ENCODE measurements at regions not wholly inside any gene's neighbourhood (a gene's known extent, or its start where the extent isn't known, plus 50 kb on each side); places are given as distances from the start of the nearest gene placed in this dataset.

DNA sequence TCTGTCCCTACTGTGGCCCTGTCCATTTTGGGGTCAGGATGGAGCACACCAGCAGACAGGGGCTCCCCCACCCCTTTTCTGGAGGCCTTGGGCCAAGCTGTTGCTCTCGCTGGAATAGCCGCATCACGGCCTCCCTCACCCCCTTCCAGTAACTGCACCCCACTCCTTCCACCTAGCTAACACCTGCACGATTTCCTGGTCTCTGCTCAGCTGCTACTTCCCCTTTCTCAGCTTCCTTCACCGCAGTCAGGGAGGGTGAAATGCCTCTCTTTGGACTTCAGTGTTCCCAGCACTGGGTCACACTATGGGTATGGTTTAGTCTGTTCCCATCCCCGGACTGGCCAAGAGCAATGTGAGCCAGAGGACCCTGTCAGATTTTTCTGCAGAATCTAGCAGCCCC lies 400.2 kb downstream of the MCTP2 start:
- TF ChIP-seq BACH2 (CRISPR knock-in tag; IDR thresholded peaks at IDR 0.05; ENCODE audit: borderline replicate concordance) (no peak), ARNTL (CRISPR knock-in tag; IDR thresholded peaks at IDR 0.05; ENCODE audit: borderline replicate concordance, low read depth) (no peak), ESRRG (CRISPR knock-in tag; IDR thresholded peaks at IDR 0.05) (no peak), SNAI2 (CRISPR knock-in tag; IDR thresholded peaks at IDR 0.05) (no peak), TCF4 (CRISPR knock-in tag; IDR thresholded peaks at IDR 0.05; ENCODE audit: borderline replicate concordance) (no peak), CSDC2 (CRISPR knock-in tag; IDR thresholded peaks at IDR 0.05) (no peak), ZNF565 (CRISPR knock-in tag; conservative IDR thresholded peaks at IDR 0.05; ENCODE audit: low read depth) (no peak), TOX (CRISPR knock-in tag; IDR thresholded peaks at IDR 0.05; ENCODE audit: borderline replicate concordance) (no peak), ZC3H10 (CRISPR knock-in tag; IDR thresholded peaks at IDR 0.05) (no peak), OSR1 (CRISPR knock-in tag; IDR thresholded peaks at IDR 0.05) (no peak)
- TF ChIP-seq, protein P1, sequence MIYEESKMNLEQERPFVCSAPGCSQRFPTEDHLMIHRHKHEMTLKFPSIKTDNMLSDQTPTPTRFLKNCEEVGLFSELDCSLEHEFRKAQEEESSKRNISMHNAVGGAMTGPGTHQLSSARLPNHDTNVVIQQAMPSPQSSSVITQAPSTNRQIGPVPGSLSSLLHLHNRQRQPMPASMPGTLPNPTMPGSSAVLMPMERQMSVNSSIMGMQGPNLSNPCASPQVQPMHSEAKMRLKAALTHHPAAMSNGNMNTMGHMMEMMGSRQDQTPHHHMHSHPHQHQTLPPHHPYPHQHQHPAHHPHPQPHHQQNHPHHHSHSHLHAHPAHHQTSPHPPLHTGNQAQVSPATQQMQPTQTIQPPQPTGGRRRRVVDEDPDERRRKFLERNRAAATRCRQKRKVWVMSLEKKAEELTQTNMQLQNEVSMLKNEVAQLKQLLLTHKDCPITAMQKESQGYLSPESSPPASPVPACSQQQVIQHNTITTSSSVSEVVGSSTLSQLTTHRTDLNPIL (CRISPR knock-in tag; IDR thresholded peaks at IDR 0.05; ENCODE audit: low read depth), result no peak
- TF ChIP-seq, protein P2, sequence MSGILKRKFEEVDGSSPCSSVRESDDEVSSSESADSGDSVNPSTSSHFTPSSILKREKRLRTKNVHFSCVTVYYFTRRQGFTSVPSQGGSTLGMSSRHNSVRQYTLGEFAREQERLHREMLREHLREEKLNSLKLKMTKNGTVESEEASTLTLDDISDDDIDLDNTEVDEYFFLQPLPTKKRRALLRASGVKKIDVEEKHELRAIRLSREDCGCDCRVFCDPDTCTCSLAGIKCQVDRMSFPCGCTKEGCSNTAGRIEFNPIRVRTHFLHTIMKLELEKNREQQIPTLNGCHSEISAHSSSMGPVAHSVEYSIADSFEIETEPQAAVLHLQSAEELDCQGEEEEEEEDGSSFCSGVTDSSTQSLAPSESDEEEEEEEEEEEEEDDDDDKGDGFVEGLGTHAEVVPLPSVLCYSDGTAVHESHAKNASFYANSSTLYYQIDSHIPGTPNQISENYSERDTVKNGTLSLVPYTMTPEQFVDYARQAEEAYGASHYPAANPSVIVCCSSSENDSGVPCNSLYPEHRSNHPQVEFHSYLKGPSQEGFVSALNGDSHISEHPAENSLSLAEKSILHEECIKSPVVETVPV (CRISPR knock-in tag; IDR thresholded peaks at IDR 0.05), result no peak
- TF ChIP-seq, protein P3, sequence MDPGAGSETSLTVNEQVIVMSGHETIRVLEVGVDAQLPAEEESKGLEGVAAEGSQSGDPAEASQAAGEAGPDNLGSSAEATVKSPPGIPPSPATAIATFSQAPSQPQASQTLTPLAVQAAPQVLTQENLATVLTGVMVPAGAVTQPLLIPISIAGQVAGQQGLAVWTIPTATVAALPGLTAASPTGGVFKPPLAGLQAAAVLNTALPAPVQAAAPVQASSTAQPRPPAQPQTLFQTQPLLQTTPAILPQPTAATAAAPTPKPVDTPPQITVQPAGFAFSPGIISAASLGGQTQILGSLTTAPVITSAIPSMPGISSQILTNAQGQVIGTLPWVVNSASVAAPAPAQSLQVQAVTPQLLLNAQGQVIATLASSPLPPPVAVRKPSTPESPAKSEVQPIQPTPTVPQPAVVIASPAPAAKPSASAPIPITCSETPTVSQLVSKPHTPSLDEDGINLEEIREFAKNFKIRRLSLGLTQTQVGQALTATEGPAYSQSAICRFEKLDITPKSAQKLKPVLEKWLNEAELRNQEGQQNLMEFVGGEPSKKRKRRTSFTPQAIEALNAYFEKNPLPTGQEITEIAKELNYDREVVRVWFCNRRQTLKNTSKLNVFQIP (CRISPR knock-in tag; IDR thresholded peaks at IDR 0.05; ENCODE audit: borderline replicate concordance, low read depth), result no peak
- TF ChIP-seq, protein P4, sequence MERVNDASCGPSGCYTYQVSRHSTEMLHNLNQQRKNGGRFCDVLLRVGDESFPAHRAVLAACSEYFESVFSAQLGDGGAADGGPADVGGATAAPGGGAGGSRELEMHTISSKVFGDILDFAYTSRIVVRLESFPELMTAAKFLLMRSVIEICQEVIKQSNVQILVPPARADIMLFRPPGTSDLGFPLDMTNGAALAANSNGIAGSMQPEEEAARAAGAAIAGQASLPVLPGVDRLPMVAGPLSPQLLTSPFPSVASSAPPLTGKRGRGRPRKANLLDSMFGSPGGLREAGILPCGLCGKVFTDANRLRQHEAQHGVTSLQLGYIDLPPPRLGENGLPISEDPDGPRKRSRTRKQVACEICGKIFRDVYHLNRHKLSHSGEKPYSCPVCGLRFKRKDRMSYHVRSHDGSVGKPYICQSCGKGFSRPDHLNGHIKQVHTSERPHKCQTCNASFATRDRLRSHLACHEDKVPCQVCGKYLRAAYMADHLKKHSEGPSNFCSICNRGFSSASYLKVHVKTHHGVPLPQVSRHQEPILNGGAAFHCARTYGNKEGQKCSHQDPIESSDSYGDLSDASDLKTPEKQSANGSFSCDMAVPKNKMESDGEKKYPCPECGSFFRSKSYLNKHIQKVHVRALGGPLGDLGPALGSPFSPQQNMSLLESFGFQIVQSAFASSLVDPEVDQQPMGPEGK (CRISPR knock-in tag; IDR thresholded peaks at IDR 0.05; ENCODE audit: borderline replicate concordance), result no peak
- no peak for ATAC-seq

DNA sequence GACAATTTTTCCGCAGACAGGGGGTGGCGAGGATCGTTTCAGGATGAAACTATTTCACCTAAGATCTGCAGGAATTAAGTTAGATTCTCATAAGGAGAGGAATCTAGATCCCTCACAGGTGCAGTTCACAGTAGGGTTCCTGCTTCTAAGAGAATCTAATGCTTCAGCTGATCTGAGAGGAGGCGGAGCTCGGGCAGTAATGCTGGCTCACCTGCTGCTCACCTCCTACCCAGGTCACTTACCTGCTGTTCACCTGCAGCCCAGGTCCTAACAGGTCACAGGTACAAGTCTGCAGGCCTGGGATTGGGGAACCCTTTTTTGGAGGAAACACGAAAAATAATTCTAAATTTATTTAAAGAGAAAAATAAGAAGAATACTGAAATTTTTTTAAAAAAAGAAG lies 406.8 kb downstream of the MCTP2 start:
- TF ChIP-seq TOX (CRISPR knock-in tag; IDR thresholded peaks at IDR 0.05; ENCODE audit: borderline replicate concordance) (no peak), ISL1 (CRISPR knock-in tag; IDR thresholded peaks at IDR 0.05) (no peak), ESRRG (CRISPR knock-in tag; IDR thresholded peaks at IDR 0.05) (no peak), ARNTL (CRISPR knock-in tag; IDR thresholded peaks at IDR 0.05; ENCODE audit: borderline replicate concordance, low read depth) (no peak), ZNF8 (CRISPR knock-in tag; IDR thresholded peaks at IDR 0.05) (no peak), RARB (CRISPR knock-in tag; IDR thresholded peaks at IDR 0.05) (no peak), ZFP3 (CRISPR knock-in tag; IDR thresholded peaks at IDR 0.05) (no peak), CSDC2 (CRISPR knock-in tag; IDR thresholded peaks at IDR 0.05) (no peak), BACH2 (CRISPR knock-in tag; IDR thresholded peaks at IDR 0.05; ENCODE audit: borderline replicate concordance) (no peak), ZNF70 (CRISPR knock-in tag; IDR thresholded peaks at IDR 0.05) (no peak), OSR1 (CRISPR knock-in tag; IDR thresholded peaks at IDR 0.05) (no peak), SNAI2 (CRISPR knock-in tag; IDR thresholded peaks at IDR 0.05) (no peak), ZNF565 (CRISPR knock-in tag; conservative IDR thresholded peaks at IDR 0.05; ENCODE audit: low read depth) (no peak)
- TF ChIP-seq, protein P3 (CRISPR knock-in tag; IDR thresholded peaks at IDR 0.05; ENCODE audit: borderline replicate concordance, low read depth), result no peak
- TF ChIP-seq, protein P4 (CRISPR knock-in tag; IDR thresholded peaks at IDR 0.05; ENCODE audit: borderline replicate concordance), result no peak
- ATAC-seq, result no peak

DNA sequence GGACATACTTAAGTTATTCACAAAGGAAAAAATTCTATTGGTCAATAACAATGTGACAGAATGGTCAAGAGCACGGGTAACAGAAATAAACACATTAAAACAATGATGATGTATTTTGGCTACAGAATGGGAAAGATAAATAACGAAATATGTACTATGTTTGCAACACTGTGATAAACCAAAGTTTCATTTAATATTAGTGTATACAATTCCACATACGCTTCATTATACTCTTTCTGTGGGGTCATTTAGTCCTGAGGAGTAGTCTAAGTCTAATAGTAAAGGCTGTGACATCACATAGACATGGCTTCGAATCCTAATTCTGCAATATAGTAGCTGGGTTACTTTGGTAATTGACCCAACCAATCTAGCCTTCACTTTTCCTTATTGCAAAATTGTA lies 408.3 kb downstream of the MCTP2 start:
- no peak for ATAC-seq
- no peak for TF ChIP-seq ZNF565 (CRISPR knock-in tag; conservative IDR thresholded peaks at IDR 0.05; ENCODE audit: low read depth)
- no peak for TF ChIP-seq CSDC2 (CRISPR knock-in tag; IDR thresholded peaks at IDR 0.05)
- TF ChIP-seq, protein P1 (CRISPR knock-in tag; IDR thresholded peaks at IDR 0.05; ENCODE audit: low read depth), result no peak
- TF ChIP-seq ISL1 (CRISPR knock-in tag; IDR thresholded peaks at IDR 0.05), result no peak
- TF ChIP-seq, protein P4 (CRISPR knock-in tag; IDR thresholded peaks at IDR 0.05; ENCODE audit: borderline replicate concordance), result no peak
- TF ChIP-seq ESRRG (CRISPR knock-in tag; IDR thresholded peaks at IDR 0.05), result no peak
- no peak for TF ChIP-seq SNAI2 (CRISPR knock-in tag; IDR thresholded peaks at IDR 0.05)
- no peak for TF ChIP-seq ARNTL (CRISPR knock-in tag; IDR thresholded peaks at IDR 0.05; ENCODE audit: borderline replicate concordance, low read depth)
- no peak for TF ChIP-seq RARB (CRISPR knock-in tag; IDR thresholded peaks at IDR 0.05)
- no peak for TF ChIP-seq OSR1 (CRISPR knock-in tag; IDR thresholded peaks at IDR 0.05)
- no peak for TF ChIP-seq GLIS3 (CRISPR knock-in tag; IDR thresholded peaks at IDR 0.05)
- no peak for TF ChIP-seq ZFP3 (CRISPR knock-in tag; IDR thresholded peaks at IDR 0.05)
- TF ChIP-seq ZNF8 (CRISPR knock-in tag; IDR thresholded peaks at IDR 0.05), result no peak
- TF ChIP-seq, protein P2 (CRISPR knock-in tag; IDR thresholded peaks at IDR 0.05), result no peak

Measured in SK-N-SH treated with all-trans-retinoic acid at 6 μM for 48 hours (cell line).